HS-27A (cell line): ENCODE measurements at regions not wholly inside any gene's neighbourhood (a gene's known extent, or its start where the extent isn't known, plus 50 kb on each side); places are given as distances from the start of the nearest gene placed in this dataset.
A peak's percentile ranks its signal among the peaks of the same experiment; 100 is the strongest.

Source experiments
- DNase-seq: peaks from one replicate; pipeline ENCODE4 v3.0.0-alpha.2; 2012; ENCODE audit warnings: low read depth, missing footprints

DNA sequence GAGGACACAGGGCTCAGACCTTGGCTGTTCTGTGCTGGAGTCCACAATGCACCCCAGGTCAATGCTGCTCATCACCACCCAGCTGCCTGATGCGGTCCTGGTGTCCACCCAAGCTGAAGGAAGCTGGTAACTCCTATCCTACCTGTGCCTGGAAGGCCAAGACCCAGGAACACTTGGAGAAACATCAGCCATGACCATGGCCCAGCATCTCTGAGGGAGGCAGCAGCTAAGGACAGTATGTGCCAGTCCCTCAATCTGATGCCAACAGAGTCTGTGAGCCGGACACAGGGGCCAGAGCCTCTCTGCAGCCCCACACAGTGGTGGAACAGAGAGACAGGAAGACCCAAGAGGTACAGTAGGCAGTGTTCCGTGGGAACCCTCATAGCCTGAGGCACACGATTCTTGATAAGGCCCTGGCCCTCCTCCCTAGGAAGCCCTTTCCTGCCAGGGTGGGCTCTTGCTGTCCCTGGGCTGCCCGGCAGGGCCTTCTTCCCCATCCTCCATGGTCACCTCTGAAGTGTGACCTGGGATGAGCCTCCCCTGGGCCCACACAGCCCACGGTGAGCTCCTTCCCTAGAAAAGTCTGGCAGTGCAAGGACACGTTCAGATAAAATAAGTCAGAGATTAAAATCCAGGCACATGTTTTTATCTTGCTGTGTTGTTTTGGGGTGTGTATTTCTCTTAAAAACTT is 170.7 kb downstream of the THBS2 start:
- DNase-seq: no peak

GRCh38 chr6:169082093-169082492 is 171.6 kb downstream of the THBS2 start:
- no peak for DNase-seq

- no peak for DNase-seq
Measured at GRCh38 chr6:169081248-169081647, 172.4 kb downstream of the THBS2 start.

GRCh38 chr6:169079650-169080049 is 174.0 kb downstream of the THBS2 start:
- no peak for DNase-seq

- no peak for DNase-seq
Measured at GRCh38 chr6:169078399-169079145, 175.1 kb downstream of the THBS2 start.

- DNase-seq: no peak
Measured at GRCh38 chr6:169075915-169076654, 177.6 kb downstream of the THBS2 start.

DNA sequence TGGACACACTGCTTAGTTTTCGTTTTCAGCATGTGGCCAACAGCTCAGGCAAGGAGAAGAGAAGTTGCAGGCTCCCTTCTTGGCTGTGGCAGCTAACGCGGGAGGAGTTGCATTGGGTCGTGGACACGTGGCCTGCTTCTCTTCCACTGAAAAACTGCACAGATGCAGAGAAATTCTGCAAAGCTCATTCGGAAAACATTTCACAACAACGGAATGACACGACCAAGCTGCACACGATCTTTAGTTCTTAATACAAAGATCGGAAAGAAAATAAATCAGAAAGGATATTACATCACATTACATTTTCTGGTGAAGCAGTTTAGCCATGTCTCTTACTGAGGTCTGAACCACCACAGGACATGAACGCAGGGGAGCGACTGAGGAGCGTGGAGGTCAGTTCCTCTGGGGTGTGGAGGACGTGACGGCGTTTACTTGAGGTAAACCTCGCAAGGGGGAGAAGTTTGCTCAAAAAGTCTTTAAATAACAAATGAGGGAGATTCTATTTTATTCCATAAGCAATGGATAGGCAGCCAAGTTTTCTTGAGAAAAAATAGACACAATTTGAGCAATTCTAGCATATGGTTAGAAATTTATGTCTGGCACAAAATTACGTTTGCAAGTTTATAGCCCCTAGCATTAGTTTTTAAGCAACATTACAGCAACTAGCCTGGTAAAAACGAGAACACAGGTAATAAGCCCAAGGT is 178.3 kb downstream of the THBS2 start:
- no peak for DNase-seq

GRCh38 chr6:169074526-169074925 is 179.1 kb downstream of the THBS2 start:
- DNase-seq: no peak

DNA sequence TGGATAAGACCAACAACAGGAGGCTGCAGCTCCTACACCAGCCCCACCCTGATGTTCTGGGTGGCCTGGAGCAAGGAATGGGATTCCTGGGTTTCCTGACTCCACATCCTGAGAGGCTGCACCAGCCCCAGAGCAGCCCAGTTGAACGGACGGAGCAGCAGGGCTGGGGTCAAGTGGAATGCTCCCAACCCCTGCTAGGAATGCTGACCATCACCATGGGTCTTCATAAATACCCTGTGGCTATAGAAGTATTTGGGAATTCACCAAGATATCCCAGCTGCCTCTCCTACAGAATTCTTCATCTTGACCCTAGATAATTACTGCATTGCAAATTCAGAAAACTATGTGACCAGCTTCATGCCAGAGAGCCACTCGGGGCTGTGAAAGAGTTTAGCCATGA is 180.3 kb downstream of the THBS2 start:
- DNase-seq: peak; percentile 98

DNA sequence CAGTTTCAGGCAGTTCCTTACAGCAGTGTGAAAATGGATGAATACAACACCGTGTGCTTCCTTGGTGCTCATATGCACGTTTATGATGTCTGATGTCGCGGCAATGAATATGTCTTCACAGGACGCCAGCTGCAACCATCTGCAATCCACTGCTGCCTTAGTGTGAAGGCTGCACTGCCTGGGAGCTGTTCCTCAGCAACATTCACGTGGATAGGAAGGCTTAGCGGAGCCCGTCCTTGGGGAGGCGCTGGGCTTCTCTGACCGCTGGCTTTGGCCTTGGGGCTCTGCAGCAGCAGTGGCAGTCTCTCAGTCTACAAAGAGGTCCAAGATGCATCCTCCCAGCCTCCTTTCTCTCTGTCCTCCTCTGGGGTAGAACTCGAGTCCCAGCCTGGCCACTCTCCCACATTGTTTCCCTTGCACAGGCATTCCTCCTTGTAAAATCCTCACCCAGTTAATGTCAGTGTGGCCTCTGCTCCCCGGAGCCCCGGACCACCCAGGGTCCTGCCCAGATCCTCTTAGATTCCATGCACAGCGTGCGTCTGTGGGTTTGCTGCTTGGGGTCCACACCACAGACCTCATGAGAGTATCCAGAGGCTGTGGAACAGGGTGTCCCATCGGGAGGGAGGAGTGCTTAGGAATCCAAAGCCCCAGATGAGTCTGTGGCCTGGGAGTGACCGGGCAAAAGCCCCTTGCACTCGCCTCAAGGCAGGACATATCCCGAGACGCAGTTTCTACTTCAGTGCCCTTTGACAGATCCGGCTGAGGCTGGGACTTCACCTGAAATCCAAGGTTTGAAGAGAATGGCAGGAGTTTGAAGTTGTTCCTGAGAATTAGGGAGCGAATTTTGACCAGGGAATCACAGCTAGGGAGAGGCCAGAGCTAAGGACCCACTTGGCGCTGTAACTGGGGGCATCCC is 181.3 kb downstream of the THBS2 start:
- DNase-seq: no peak

DNA sequence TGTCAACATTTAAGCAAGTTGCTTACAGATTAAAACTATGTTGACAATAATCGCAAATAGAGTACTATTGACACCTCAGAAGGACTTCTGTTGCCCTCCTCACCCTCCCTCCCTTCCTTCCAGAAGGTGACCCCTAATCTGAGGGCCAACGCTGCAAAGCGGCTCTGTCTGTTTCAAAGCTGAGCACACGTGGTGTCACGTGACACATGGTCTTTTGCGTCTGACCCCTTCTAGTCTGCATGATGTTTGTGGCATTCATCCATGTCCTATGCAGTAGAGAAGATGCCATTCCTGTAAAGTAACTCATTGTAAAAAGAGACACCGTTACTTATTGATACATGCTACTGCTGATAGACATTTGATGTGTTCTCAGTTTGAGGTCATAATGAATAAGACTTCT is 182.3 kb downstream of the THBS2 start:
- DNase-seq: no peak

- DNase-seq: peak; percentile 99
Measured at GRCh38 chr6:169070506-169071176, 183.0 kb downstream of the THBS2 start.

DNA sequence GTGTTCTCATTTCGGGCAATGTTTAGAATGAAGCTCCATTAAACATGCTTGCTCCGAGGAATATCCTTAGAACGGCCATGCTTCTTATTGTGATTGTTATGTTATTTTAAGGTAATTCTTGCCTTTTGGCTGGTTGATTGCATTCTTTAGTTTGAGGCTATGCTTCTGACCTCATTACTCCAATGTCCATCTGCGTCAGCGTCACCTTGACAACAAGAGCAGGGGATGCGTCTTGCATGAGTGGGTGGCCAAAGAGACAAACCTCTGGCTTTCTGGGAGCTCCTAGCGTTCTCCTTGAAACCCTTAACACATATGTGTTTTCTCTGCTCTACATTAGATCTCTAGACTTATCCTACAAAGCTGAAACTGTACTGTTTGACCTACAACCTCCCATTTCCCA is 184.3 kb downstream of the THBS2 start:
- no peak for DNase-seq

- no peak for DNase-seq
Measured at GRCh38 chr6:169064194-169064593, 189.5 kb downstream of the THBS2 start.

DNA sequence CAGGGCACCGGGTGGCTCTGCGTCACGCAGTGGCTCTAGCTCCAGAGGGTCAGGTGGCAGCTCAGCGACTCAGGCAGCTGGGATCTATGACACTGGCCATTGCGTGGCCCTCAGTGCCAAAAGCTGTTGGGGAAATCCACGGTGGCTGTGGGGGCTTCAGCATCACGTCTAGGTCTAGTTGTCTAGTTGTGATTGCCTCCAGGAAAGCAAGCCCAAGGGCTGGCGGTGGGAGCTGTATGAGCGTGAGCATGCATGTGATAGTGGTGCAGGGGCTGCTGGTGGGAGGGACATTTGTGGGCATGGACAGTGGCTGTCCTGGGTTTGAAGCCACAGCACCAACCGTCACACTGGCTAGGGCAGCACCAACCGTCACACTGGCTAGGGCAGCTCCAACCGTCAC is 191.4 kb downstream of the THBS2 start:
- DNase-seq: no peak

DNA sequence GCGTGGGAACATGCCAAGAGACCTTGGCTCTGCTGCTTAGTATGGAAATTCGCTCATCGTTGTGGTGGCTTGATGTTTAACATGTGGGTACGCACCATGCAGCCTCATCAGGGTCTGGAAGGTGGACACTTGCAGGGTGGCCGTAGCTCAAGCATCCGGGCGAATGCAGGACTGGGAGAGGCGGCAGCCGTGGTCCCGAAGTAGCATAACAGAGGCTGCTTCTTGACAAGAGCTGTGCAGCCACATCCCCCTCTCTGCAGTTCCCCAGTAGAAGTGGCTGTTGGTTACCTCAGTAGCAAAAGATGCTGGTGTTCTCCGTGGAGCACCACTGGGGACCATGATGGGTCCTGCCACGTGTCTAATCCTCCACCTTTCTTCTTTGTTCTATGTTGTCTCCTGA is 195.0 kb downstream of the THBS2 start:
- no peak for DNase-seq

DNA sequence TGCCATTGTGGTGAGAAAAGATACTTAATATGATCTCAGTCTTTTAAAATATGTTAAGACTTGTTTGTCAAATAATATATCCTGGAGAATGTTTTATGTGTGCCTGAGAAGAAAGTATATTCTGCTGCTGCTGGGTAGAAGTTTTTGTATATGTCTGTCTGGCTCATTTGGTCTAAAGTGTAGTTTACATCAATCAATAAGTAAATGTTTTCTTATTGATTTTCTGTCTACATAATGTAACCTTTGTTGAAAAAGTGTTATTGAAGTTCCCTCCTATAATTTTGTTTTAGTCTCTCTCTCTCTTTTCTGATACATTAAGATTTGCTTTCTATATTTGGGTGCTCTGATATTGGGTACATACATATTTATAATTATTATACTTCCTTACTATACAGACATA is 201.2 kb downstream of the THBS2 start:
- DNase-seq: no peak

GRCh38 chr6:169051371-169051770 is 202.3 kb downstream of the THBS2 start:
- DNase-seq: no peak

- DNase-seq: no peak
Measured at GRCh38 chr6:169048865-169049205, 204.8 kb downstream of the THBS2 start.

DNA sequence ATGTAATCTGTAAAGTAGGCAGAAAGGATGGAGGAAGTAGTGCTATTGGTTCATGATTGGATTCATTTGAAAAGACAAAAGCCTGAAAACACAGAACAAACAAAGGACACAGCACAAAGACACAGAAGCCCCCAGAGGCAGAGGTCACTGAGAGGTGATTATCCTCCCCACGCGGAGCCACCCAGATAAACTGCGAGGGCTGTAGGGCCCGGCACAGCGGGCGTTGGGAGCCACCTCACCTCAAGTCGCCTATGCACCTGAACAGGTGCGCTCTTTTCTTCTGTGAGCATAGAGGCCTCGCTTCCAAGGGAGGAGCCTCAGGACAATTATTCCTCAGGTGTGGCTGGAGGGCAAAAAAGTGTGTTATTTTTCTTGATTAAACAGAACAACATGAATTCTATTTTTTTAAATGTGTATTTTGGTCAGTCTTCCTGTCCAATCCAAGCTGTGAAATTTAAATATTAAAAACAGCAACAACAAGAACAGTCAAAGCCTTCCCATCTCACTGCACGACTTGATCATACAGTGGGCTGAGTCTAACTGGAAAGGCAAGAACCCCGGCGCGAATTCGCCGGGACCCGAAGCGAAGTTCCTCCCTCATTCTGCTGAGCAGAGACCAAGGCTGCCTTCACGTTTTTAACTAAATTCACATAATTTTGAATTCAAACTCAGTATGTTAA is 205.3 kb downstream of the THBS2 start:
- no peak for DNase-seq
